MM.1S (cell line): ENCODE measurements at regions not wholly inside any gene's neighbourhood (a gene's known extent, or its start where the extent isn't known, plus 50 kb on each side); places are given as distances from the start of the nearest gene placed in this dataset.
"Not testable (repeated sequence)": the region's sequence is repeated elsewhere in the genome, so short reads cannot be mapped to it uniquely, and the experiment has no call there.

ENCODE experiments used
- DNase-seq: peaks from one replicate; pipeline ENCODE4 v3.0.0-alpha.2; 2015
- H2AFZ ChIP-seq: fragments of 300-600 bp; sonication (generic); 2 replicates; pipeline ENCODE4 v1.6.0; 2016; ENCODE audit warnings: antibody characterized with exemption, low read length
- H3F3A ChIP-seq: fragments of 300-600 bp; sonication (generic); 2 replicates; pipeline ENCODE4 v1.6.1; 2016; ENCODE audit warnings: mild to moderate bottlenecking, antibody characterized with exemption, low read length, moderate library complexity, mixed read lengths; ENCODE audit not compliant: insufficient read depth
- H3K27ac ChIP-seq: fragments of 300-600 bp; sonication (generic); 2 replicates; pipeline ENCODE4 v1.5.1; 2016; ENCODE audit warnings: mild to moderate bottlenecking, low read length
- H3K27me3 ChIP-seq: fragments of 300-600 bp; sonication (generic); replicated peaks from 2 replicates; pipeline ENCODE4 v1.6.0; 2016; ENCODE audit warnings: low read length; ENCODE audit not compliant: insufficient read depth
- H3K36me3 ChIP-seq: fragments of 300-600 bp; sonication (generic); replicated peaks from 2 replicates; pipeline ENCODE4 v1.6.1; 2016; ENCODE audit warnings: mild to moderate bottlenecking, low read length, mixed read lengths; ENCODE audit not compliant: insufficient read depth
- H3K4me1 ChIP-seq: fragments of 300-600 bp; sonication (generic); 2 replicates; pipeline ENCODE4 v1.6.1; 2016; ENCODE audit warnings: low read length, mixed read lengths
- H3K4me2 ChIP-seq: fragments of 300-600 bp; sonication (generic); 2 replicates; pipeline ENCODE4 v1.6.0; 2016; ENCODE audit warnings: low read depth, low read length
- H3K4me3 ChIP-seq: fragments of 300-600 bp; sonication (generic); 2 replicates; pipeline ENCODE4 v1.5.1; 2016; ENCODE audit warnings: low read length, mixed read lengths
- H3K79me2 ChIP-seq: fragments of 300-600 bp; sonication (generic); 2 replicates; pipeline ENCODE4 v1.6.1; 2016; ENCODE audit warnings: mixed run types, low read length, mixed read lengths
- H3K9ac ChIP-seq: fragments of 300-600 bp; sonication (generic); 2 replicates; pipeline ENCODE4 v1.6.1; 2016; ENCODE audit warnings: low read length, mixed read lengths
- H3K9me2 ChIP-seq: fragments of 300-600 bp; sonication (generic); replicated peaks from 2 replicates; pipeline ENCODE4 v1.6.1; 2016; ENCODE audit warnings: mild to moderate bottlenecking, low read length, mixed read lengths; ENCODE audit not compliant: insufficient read depth
- H3K9me3 ChIP-seq: fragments of 300-600 bp; sonication (generic); replicated peaks from 2 replicates; pipeline ENCODE4 v1.6.1; 2016; ENCODE audit warnings: mild to moderate bottlenecking, low read length, mixed read lengths; ENCODE audit not compliant: insufficient read depth
- H4K20me1 ChIP-seq: fragments of 300-600 bp; sonication (generic); 2 replicates; pipeline ENCODE4 v1.6.1; 2016; ENCODE audit warnings: mild to moderate bottlenecking, low read length, moderate library complexity, mixed read lengths; ENCODE audit not compliant: insufficient read depth
- CTCF ChIP-seq: fragments of 300-600 bp; sonication (generic); IDR thresholded peaks from 2 replicates; pipeline ENCODE4 v1.5.1; 2016; ENCODE audit warnings: antibody characterized with exemption, low read length, mixed read lengths
- EZH2 ChIP-seq: fragments of 300-600 bp; sonication (generic); optimal IDR thresholded peaks from 2 replicates; pipeline ENCODE3; 2017; ENCODE audit warnings: low read depth, mild to moderate bottlenecking, antibody characterized with exemption, low read length, mixed read lengths
- EZH2phosphoT487 ChIP-seq: fragments of 300-600 bp; sonication (generic); IDR thresholded peaks from 2 replicates; pipeline ENCODE4 v1.6.1; 2018; ENCODE audit warnings: antibody characterized with exemption, low read length

GRCh38 chr12:22126758-22127157, 80.7 kb downstream of the CMAS start:
- no peaks in the 10 kb centered on the region for H3K36me3 ChIP-seq
- H3K27ac ChIP-seq = no peak overlapping the region
- no peaks in the 10 kb centered on the region for H3F3A ChIP-seq
- H3K4me3 ChIP-seq = no peak overlapping the region
- H3K9me3 ChIP-seq = no peaks in the 10 kb centered on the region
- no peaks in the 10 kb centered on the region for H3K27me3 ChIP-seq
- no peak overlapping the region for H2AFZ ChIP-seq
- TF ChIP-seq EZH2phosphoT487 (no peak), EZH2 (no peak), CTCF (no peak)
- H3K9me2 ChIP-seq = no peaks in the 10 kb centered on the region
- H4K20me1 ChIP-seq = no peaks in the 10 kb centered on the region
- H3K9ac ChIP-seq = no peak overlapping the region
- no peak overlapping the region for H3K4me2 ChIP-seq
- H3K4me1 ChIP-seq = no peaks in the 10 kb centered on the region
- no peak for DNase-seq
- no peaks in the 10 kb centered on the region for H3K79me2 ChIP-seq

GRCh38 chr12:22130671-22131070, 84.7 kb downstream of the CMAS start:
- TF ChIP-seq CTCF (no peak), EZH2 (no peak), EZH2phosphoT487 (no peak)
- Histone ChIP-seq H3K79me2 (no peaks in the 10 kb centered on the region), H3K4me3 (no peak overlapping the region), H3K36me3 (no peaks in the 10 kb centered on the region), H3K9ac (no peak overlapping the region), H3F3A (no peaks in the 10 kb centered on the region), H3K27me3 (no peaks in the 10 kb centered on the region), H3K27ac (no peak overlapping the region), H2AFZ (no peak overlapping the region), H3K4me2 (no peak overlapping the region), H3K9me2 (no peaks in the 10 kb centered on the region), H4K20me1 (no peaks in the 10 kb centered on the region), H3K4me1 (no peaks in the 10 kb centered on the region), H3K9me3 (no peaks in the 10 kb centered on the region)
- DNase-seq = no peak

GRCh38 chr12:22136604-22137117, 90.6 kb downstream of the CMAS start:
- not testable (repeated sequence) for H4K20me1 ChIP-seq, H3F3A ChIP-seq, H3K27ac ChIP-seq, DNase-seq, H3K9me2 ChIP-seq, H3K9me3 ChIP-seq, H3K9ac ChIP-seq, H3K4me3 ChIP-seq, H3K27me3 ChIP-seq, H3K79me2 ChIP-seq, H2AFZ ChIP-seq, H3K4me1 ChIP-seq, H3K36me3 ChIP-seq, H3K4me2 ChIP-seq
